GM23248 (cell line): ENCODE measurements at regions not wholly inside any gene's neighbourhood (a gene's known extent, or its start where the extent isn't known, plus 50 kb on each side); places are given as distances from the start of the nearest gene placed in this dataset.

ENCODE experiments used
- EZH2 ChIP-seq: fragments of 200-600 bp; sonication (generic); IDR thresholded peaks from 2 replicates; pipeline ENCODE4 v1.6.1; 2018; ENCODE audit warnings: antibody characterized with exemption, mild to moderate bottlenecking; ENCODE audit not compliant: insufficient read depth, poor library complexity, severe bottlenecking
- EZH2phosphoT487 ChIP-seq: fragments of 200-600 bp; sonication (generic); IDR thresholded peaks from 2 replicates; pipeline ENCODE4 v1.6.1; 2018; ENCODE audit warnings: antibody characterized with exemption, moderate library complexity, mild to moderate bottlenecking, low read depth; ENCODE audit not compliant: insufficient read depth

DNA sequence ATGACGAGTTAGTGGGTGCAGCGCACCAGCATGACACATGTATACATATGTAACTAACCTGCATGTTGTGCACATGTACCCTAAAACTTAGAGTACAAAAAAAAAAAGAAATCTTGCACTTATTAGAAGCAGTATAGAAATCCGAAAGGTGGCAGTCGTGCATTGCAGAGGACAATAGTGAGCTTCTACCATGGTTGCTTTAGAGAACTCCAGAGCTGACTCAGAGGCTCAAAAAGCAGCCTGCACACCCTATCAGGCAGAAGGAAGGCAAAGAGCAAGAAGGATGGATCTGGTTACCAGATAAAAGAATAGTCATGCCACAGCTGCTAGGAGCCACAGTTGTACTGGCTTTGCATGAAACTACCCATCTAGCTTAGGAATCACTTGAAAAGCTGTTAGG is 796.0 kb upstream of the TSPY4 start:
- TF ChIP-seq EZH2 = no peak
- TF ChIP-seq EZH2phosphoT487 = no peak
